ENCODE measurements at regions not wholly inside any gene's neighbourhood (a gene's known extent, or its start where the extent isn't known, plus 50 kb on each side); places are given as distances from the start of the nearest gene placed in this dataset.

GRCh38 chr10:131846240-131847101 is 54.3 kb upstream of the PPP2R2D start:
- DNase-seq = no peak

- DNase-seq = no peak
Measured at GRCh38 chr10:131847241-131847783, 53.5 kb upstream of the PPP2R2D start.

GRCh38 chr10:131848296-131848695 is 52.5 kb upstream of the PPP2R2D start:
- no peak for DNase-seq

GRCh38 chr10:131848741-131849590 is 51.8 kb upstream of the PPP2R2D start:
- DNase-seq = no peak

GRCh38 chr10:131849591-131850382 is 51.0 kb upstream of the PPP2R2D start:
- DNase-seq = no peak

GRCh38 chr10:131850383-131850870 is 50.4 kb upstream of the PPP2R2D start:
- no peak for DNase-seq
